Fibroblast of pulmonary artery (primary cell): ENCODE measurements at regions not wholly inside any gene's neighbourhood (a gene's known extent, or its start where the extent isn't known, plus 50 kb on each side); places are given as distances from the start of the nearest gene placed in this dataset.

ENCODE experiments used
- DNase-seq: peaks from one replicate; pipeline ENCODE4 v3.0.0-alpha.2; 2010; ENCODE audit warnings: low read depth
- H3K4me3 ChIP-seq: replicated peaks from 2 replicates; pipeline ENCODE4 v1.5.1; 2011; ENCODE audit warnings: low read depth, mild to moderate bottlenecking, control low read depth, low read length, moderate library complexity
- CTCF ChIP-seq: IDR thresholded peaks from 2 replicates; pipeline ENCODE4 v1.5.1; 2011; ENCODE audit warnings: mild to moderate bottlenecking, control low read depth, low read length, inconsistent platforms; ENCODE audit errors: missing control alignments

- no peak overlapping the region for H3K4me3 ChIP-seq
- no peak for TF ChIP-seq CTCF
- no peak for DNase-seq
These were observed 517.0 kb upstream of the ID4 start for GRCh38 chr6:19320111-19320581.

GRCh38 chr6:19322691-19323485 lies 514.3 kb upstream of the ID4 start:
- TF ChIP-seq CTCF = peak; percentile 11
- peak; percentile 44 for DNase-seq
- H3K4me3 ChIP-seq = no peak overlapping the region

- no peak for DNase-seq
- no peak for TF ChIP-seq CTCF
- no peak overlapping the region for H3K4me3 ChIP-seq
These were observed 512.8 kb upstream of the ID4 start for GRCh38 chr6:19324376-19324775.

- no peak overlapping the region for H3K4me3 ChIP-seq
- no peak for TF ChIP-seq CTCF
- DNase-seq = no peak
These were observed 511.8 kb upstream of the ID4 start for GRCh38 chr6:19325335-19325789.

- no peak for TF ChIP-seq CTCF
- peak; percentile 73 for DNase-seq
- no peak overlapping the region for H3K4me3 ChIP-seq
These were observed 509.9 kb upstream of the ID4 start for GRCh38 chr6:19327241-19327640.

GRCh38 chr6:19327661-19328060 lies 509.5 kb upstream of the ID4 start:
- no peak overlapping the region for H3K4me3 ChIP-seq
- no peak for TF ChIP-seq CTCF
- DNase-seq = no peak

GRCh38 chr6:19329078-19329477 lies 508.1 kb upstream of the ID4 start:
- no peak for TF ChIP-seq CTCF
- H3K4me3 ChIP-seq = no peak overlapping the region
- DNase-seq = no peak
